ENCODE measurements at regions not wholly inside any gene's neighbourhood (a gene's known extent, or its start where the extent isn't known, plus 50 kb on each side); places are given as distances from the start of the nearest gene placed in this dataset.

DNA sequence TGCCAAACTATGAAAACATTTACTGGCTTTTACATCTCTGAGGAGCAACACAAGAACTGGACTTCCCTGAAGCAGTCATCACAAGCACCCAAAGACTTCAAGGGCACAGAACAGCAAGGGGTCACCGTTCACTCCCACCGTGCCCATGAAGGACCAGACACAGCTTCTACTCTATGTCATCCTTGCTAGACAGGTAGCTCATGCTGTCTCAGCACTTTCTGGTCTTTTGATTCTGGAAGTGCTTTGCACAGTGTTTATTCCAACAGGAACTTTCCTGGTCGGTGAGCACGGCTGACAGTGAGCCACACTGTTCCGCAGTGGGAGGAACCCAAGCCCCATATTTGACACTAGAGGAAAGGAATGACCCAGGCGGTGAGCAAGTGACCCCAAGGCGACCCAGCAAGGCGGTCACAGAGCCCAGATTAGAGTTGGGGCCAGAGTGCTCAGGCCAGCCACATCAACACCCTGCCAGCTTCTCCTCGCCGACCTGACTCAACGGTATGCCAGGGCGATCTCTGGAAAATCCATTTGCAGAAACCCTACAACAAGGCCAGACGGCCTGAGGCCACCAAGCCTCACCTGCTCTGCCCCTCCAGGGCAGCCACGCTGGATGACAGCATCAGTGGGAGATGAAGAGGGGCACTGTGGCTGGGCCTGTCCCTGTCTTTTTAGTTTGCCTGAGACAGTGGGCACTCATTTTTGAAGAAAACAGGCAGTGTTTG is 318.6 kb downstream of the TCERG1L start:
- DNase-seq = no peak

DNA sequence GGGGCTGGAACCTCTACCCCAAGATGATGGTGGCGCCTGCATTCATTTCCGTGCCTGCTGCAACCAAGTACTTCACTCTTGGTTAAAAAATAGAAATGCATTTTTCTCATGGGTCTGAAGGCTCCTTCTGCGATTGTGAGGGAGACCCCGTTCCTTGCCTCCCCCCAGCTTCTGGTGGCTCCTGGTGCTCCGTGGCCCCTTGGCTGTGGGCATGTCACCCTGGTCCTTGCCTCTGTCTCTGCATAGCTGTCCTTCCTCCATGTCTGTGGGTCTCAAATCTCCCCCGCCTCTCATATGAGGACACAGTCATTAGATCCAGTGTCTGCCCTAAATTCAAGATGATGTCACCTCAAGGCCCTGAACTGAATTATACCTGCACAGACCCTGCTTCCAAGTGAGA is 317.9 kb downstream of the TCERG1L start:
- DNase-seq = no peak

DNA sequence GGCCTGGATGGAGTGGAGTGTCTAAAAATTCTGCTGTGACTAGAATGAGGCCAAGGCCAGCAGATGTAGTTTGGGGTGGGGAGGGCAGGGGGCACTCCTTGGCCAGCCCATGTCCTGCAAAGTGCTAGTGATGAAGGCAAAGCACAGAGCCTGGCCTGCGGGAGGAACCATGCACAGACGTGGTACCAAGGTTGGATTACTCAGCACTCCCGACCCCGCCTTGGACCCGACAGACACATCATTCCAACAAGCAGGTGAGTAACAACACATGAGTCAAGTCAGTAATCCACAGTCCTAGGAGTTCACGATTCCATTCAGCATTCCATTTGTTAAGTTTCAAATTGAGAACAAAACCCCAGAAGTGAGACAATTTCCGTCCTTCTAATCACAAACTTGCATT is 317.3 kb downstream of the TCERG1L start:
- DNase-seq = no peak

DNA sequence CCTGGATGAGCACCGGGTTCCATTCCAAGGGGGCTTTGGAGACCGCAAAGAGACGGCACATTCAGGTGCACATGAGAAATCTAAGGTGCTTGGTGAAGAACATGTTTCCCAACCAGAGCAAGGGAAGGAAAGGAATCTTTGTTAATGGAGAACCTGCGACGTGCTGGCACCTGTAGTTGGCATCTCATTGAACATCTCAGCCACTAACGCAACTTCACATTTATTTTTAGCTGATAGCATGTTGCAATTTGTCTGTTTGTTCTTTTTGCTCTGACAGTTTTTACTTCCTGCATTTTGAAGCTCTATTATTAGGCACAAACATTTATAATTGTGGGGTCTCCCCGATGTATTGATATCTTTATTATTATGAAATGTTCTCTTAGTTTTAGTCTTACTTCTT is 316.7 kb downstream of the TCERG1L start:
- DNase-seq = no peak

DNA sequence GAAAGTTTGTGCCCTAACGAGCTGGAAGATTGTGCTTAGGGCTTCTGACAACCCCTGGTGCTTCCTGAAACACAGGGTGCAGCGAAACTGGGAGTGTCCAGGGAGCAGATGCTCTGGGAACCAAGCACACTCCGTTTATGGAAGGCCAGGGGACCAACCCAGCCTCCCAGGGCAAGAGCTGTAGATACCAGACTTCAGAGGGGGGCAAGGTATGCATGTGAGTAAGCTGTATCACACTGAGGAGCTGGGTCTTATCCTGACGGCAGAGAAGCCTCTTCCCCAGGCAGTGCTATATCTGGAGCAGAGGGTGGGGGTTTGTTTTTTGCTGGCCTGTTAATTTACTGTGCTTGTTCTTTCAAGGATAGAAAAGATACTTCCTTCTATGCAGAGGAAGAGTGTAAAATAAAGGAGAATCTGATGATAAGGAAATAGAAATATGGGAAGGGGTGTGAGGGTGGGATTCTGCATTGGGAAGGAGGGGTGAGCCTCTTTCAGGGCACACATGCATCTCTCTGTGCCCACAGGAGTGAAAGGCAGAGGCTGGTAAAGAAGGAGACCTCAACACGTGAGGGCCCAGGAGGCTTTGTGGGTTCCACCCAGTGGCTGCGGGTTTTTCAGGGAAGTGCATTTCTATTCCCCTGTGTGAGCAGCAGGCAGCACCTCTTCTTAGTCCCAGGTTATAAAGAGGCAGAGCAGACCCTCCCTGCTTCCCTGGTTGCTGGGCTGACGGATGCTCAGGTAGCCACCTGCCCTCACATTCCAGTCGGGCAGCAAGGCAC is 314.1 kb downstream of the TCERG1L start:
- DNase-seq = no peak

DNA sequence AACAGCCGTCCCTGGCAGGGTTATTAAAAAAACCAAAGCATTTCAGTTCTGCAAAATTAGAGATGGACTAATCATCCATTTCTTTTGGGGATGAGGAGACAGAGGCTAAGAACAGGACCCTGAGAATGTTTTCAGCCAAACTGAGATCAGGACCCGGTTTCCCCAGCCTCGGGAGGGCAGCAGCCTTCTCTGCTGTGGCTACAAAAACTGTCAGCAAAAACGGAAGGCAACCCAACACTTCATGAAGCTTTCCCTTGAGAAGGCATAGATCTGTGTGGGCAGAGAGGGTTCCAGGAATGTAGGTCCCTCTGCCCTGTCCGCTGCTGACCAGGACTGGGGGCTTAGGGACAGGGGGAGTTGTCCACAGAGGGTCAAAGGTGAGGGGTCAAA is 313.5 kb downstream of the TCERG1L start:
- no peak for DNase-seq

DNA sequence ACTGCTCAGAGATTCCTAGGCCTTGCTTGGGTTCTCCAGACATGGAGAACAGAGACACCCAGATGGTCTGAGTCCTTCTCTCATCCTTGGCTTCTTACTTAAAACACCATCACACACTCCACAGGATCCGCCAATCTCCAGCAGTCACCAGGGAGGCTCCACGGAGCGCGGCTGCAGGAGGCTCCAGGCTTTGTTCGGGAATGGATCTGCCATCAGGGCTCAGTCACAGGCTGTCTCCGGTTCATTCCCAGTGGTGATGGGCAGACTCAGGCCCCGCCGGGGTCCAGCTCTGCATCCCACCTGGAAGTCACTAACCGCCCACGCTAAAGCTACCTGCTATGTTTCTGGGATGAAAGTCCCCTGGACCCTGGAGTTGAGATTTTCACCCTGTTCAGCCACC is 312.9 kb downstream of the TCERG1L start:
- no peak for DNase-seq

DNA sequence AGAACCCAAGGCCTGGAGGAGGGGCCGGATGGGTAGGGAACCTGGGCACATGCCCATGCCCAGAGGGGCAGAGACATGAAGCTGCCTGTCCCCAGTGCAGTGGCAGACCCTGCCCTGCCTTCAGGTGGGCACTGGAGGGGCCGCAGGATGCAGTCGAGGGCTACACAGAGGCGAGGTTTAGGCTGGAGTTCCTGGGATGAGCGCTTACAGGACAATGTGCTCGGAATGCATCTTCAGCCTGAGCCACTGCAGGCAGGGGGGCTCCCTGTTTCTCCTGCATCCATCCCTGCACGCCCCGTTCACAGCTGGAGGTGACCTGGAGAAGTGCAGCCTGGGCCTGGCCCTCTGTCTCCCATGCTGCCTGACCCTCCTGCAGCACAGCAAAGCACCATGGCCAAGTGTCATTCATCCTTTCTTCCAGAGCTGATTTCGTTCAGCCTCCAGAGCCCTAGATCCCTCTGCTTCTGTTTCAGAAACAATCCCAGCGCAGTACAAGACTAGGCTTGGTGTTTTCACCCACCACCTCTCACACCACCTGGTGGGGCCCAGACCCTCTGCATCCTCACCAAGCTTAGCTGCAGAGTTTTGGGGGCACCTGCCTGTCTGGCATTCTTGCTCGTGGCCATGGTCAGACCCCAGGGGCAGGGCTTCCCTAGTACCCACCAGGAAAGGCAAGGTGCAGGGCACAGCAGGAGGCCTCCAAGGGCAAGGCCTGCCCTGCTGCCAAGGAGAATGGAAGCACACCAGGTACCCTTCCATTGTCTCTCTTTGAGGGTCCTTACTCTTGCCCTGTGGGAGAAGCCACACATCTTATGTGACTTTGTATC is 311.9 kb downstream of the TCERG1L start:
- DNase-seq = no peak

DNA sequence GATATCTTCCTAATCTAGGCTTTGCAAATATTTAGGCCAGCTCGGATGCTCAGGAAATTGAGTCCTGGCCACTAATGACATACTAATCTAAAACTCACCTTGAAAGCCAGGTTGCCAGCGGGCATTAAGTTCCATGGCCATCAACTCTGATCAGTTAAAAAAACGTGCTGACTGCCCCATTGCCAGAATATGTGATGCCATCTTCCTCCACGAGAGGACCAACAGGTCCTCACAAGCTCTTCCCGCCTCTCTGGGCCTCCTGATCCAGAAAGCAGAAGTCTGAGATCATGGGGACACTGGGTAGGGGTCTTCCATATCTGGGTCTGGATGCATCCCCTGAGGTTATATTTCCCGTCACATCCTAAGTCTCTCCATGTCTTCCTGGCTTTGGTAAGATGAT is 311.3 kb downstream of the TCERG1L start:
- DNase-seq = no peak

DNA sequence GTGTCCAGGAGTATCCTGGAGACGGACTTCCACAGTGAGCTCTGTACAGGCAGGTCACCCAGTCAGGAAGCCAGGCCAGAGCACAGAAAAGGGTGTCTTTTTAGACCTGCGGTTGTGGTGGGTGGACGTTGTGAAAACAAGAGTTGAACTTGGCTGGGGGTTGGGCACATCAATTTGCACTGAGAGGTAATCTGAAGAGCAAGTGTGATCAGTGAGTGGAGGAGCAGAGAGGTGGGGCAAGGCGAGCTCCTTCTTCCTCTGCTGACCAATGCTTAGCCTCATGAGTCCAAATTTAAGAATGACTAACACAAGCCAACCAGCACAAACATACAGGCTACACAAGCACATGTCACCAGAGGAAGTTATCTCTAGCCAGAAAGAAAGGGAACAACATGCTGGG is 310.8 kb downstream of the TCERG1L start:
- no peak for DNase-seq

DNA sequence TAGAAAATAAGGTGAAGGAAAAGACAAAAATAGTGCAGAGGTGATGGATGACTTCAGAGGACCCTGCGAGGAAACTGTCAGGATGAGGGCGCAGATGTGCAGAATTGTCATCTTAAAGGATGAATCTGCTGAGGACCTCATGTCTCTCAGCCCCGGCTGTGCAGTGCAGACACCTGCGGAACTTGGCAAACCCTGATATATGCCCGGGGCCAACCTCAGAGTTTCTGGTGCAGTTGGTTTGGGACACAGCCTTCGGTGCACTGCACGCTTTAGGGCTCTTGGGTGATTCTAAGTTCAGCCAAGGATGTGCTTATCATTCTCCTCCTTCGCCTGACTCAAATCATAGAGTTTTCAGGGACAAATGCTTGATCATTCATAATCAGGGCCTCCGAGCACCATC is 310.1 kb downstream of the TCERG1L start:
- DNase-seq = no peak

DNA sequence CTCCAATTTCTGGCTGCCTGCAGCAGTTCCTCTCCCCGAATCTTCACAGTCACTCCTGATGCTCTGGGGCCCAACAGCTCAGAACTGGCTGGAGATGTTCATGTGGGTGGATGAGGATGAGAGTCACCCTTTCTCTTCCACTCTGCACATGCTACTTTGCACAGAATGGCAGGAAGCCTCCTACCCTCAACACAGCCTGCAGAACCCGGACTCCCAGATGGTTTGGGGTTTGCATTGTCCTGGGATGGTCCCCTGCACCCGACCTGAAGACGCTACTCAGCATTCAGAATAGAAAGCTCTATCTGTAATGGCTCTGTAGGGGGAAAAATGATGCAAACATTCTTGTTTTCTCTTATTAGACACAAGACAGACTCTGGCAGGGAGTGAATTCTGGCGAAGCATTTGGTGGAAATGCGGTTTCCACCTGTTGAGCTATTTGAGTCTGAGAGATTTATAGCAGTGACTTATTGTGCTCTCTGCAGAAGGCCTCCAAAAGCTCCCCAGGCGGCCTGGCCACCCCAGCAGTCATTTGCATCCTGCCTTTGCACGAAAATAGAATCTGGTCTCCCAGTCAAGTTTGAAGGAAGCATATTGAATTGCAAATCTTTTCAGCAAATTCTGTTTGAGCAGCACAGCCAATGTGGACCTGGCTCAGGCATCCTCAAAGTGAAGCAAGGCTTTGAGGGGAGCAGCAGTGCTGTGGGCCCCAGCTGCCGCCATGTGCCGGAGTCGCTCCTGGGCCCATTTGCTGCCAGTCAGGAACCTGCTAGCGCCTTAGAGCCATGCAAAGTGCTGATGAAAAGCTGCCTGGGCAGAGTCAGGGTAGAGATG is 309.3 kb downstream of the TCERG1L start:
- no peak for DNase-seq

DNA sequence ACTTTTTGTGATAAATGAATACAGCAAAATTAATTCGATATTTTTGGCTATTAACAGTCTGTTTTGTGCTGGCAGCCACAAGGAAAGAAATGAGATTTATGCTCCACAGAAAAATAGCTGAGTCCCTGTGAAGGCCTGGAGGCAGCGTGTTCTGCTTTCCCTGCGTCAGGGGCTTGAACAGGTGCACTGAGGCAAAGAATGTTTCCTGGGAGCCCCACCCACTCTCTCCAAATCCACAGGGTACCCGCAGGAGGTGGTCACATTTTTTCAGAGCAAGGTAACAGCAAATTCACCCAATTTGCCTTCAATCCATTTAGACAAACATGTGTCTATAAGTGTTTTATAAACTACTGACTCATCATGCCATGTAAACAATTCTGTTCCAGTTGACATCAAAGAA is 308.1 kb downstream of the TCERG1L start:
- DNase-seq = no peak

DNA sequence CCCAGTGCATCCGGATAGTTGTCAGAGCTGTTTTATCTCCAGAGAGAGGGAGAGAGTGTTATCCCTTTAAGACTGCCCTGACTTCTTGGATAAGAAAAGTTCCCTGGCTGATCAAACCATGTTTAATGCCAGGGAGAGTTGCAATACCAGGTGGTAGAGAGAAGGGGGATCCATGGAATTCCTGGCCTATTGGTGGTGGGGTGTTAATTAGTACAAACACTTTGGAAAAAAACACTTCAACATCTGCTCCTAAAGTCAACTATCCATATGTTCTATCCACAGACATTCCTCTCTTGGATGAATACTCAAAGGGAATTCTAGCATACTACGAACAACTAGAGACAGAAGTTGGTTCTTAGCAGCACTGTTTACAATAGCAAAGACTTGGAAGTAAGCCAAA is 307.2 kb downstream of the TCERG1L start:
- DNase-seq = no peak

DNA sequence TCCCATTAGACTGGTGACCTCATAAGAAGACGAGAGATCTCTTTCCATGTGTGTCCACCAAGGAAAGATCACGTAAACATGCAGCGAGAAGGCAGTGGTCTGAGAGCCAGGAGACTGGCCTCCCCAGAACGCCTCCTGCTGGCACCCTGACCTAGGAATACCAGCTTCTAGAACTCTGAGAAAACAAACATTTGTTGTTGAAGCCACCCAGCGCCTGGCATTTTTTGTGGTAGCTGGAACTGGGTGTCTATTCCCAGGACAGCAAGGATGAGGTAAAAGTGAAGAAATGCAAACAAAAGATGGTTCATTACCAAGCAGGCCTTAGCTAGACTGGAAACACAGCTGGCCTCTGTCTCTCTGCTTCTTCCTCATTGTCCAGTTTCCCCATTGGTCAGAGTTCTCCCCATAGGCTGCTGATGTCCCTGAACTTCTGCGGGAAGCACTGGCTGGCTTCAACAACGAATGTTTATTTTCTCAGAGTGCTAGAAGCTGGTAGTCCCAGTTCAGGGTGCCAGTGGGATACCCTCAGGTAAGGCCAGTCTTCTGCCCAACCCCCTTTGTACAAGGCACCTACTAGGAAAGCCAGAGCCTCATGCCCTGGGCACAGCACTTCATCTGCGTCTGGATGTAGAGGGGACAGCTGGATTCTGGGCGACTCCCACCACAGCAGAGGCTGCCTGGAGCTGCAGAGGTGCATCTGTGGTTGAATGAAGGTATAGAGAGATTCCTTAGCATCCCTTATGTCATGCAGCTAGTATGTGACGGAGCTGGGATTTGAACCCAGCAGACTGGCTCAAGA is 304.9 kb downstream of the TCERG1L start:
- DNase-seq = no peak

DNA sequence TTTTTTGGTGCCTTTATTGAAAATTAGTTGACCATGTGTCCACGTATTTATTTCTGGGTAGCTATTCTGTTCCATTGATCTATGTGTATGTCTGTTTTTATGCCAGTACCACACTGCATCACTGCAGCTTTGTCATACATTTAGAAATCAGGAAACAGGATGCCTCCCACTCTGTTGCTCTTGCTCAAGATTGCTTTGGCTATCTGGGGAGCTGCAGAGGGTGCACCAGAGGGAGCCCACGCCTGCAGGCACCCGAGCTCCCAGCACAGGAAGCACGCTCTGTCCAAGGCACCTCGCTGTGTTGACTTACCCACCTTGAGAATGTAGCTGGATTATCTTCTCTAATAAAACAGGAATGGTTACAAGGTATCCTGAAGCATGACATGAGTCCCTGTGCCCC is 301.7 kb downstream of the TCERG1L start:
- DNase-seq = no peak

DNA sequence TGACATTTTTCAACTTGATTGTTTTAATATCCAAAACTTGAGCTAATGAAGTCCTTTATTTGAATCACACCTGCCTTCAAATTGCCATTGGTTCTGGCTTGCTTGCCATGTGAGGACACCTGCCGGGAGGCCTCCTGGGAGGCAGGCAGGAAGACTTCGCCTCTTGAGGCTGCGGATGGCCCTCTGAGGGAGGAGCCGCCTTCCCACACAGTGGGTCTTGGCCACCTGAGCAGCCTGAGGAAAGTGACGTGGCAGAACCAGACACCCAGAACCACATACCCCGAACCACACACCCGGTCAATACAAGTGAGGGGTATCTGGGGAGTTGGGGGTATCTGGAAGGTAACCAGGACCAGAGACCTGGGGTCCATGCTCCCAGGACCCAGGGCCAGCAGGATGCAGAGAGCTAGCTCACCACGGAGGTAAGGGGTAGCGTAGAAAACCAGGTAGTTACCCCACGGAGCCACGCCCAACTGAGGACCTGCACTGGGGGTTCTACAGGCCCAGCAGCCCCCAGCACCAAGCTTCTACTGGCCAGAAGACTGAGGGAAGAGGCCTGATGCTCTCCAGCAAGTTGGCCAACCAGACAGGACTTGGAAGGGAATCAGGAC is 300.5 kb downstream of the TCERG1L start:
- no peak for DNase-seq

DNA sequence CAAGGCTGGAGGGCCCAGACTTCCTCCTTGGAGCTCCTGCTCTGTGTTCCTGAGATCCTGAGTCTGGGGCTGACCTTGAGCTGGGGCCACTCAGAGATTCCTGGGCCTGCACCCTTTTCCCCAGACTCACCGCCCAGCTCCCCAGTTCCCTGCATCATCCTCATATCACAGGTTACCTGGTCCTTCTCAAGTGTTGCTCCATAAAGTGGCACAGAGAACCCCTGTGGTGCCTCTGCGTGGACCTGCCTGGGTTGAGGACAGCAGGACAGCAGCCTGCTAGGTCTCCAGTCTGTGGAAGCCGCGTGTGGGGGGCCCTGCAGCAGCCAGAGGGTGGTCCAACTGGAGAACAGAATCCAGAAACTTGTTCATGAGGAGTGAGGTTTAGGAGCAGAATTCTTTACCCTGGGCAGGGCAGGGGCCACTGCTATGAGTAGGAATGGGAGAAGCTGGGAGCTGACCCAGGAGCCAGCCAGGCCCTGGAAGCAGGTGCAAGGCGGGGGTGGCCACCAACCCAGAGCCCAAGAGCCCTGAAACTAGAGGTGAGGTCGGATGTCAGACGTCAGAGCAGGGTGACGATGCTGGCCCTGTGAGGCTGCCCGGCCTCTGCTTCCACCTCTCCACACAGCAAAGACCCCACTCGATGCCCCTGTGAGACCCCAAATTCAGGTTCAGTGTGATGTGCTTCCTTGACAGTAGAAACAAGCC is 299.4 kb downstream of the TCERG1L start:
- no peak for DNase-seq

DNA sequence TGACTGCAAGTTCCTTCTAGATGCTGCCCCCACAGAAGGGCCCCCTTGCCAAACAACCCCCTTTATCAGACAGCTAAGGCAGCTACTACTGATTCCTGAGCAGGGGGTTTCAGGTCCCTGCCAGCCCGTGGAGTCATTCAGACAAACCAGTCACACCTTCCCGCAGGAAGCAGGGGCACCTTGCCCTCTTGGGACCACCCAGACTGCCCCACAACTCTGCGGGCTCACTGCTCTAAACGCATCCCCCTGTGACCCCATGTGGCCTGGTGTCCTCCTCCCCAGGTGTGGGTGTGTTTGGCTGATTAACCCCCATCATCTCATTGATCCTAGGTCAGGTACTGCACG is 298.9 kb downstream of the TCERG1L start:
- no peak for DNase-seq

DNA sequence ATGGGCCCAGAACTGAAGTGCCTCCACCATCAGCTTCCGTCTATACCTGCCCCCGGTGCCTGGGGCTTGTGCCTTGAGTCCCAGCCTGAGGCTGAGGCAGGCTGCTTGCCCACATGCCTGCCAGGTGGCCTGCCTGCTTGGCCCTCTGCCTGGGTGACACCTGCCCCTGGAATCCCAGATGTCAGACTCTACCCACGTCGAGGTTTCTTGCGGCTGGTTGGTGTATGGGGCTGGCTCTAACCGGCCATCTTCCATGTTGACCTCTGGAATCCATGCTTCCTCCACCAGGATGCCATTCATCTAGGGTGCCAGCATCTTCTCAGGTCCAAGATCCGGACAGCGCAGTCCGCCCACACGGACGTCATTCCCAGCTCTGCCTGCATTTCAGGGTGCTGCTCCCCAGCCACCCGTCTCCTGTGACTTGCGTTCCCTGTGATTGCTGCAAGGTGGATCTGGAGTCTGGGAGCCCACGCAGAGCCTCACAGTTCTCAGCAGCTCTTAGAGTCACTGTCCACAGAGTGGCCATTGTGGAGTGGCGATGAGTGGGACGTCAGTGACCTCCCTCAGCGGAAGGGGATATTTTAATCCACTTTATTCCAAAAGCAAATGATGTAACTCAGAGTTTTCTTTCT is 298.1 kb downstream of the TCERG1L start:
- DNase-seq = no peak

DNA sequence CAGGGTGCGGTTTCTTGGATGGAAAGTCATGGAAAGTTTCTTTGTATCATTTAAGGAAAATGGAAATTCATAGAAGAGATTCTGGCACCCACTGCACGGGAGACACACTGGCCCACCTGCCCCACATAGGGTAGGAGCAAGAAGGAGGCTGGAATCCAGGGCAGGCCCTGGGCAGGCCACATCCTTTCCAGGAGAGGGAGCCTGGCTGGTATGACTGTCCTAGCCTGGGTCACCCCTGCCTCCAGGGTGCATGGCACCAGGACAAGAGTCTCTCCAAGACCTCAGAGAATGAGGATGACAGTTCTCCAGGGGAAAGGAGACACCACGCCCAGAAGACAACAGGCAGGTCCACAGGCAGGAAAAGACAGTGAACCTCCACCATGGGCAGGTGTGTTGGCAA is 297.2 kb downstream of the TCERG1L start:
- no peak for DNase-seq
